GM10248 (cell line): ENCODE measurements at regions not wholly inside any gene's neighbourhood (a gene's known extent, or its start where the extent isn't known, plus 50 kb on each side); places are given as distances from the start of the nearest gene placed in this dataset.

Experiments
- CTCF ChIA-PET: fragments of 300-600 bp; sonication (Branson Sonifier 250); formaldehyde crosslinking; extraction: SDS; loops from one replicate; lab custom pipeline; 2021; ENCODE audit warnings: antibody characterized with exemption; lab: Yijun Ruan, JAX
- POLR2A ChIA-PET: fragments of 350-650 bp; sonication (Branson Sonifier 250); formaldehyde crosslinking; extraction: SDS; loops from one replicate; lab custom pipeline; 2020; ENCODE audit warnings: antibody characterized with exemption; lab: Yijun Ruan, JAX
- DNase-seq: peaks from one replicate; pipeline ENCODE4 v3.0.0; 2012; ENCODE audit errors: extremely low spot score
- CTCF ChIP-seq: IDR thresholded peaks from 2 replicates; pipeline ENCODE4 v1.5.1; 2012; ENCODE audit warnings: mild to moderate bottlenecking, low read depth; ENCODE audit errors: extremely low read depth, missing control alignments, control extremely low read depth

DNA sequence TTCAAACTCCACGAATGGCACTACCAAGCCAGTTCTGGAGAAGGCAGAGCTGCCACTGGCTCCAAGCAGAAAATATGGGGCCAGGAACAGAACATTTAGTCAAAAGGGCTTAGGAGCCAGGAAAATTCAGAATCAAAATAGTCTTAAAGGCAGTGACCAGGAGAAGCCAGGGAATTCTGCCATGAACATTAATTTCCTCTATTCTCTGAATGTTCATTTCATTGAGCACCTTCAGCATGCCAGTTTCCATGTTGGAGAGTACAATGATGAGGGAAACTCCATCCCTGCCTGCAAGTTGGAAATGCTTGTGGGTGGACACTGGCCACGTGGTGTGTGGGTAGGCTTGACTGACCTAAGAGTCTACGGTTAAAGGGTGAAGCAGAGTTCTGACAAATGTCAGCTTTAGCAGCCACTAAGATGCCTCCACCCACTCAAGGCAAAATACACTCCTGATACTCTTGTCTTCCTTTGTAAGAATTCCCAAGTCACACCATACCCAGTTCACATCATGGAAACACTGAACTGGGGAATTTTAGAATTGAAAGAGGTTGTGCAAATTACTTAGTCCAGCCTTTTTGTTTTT, 190.1 kb upstream of the C1QTNF7 start:
- TF ChIP-seq CTCF, result no peak
- CTCF ChIA-PET, result interaction anchor here (0.7 to 5.2 kb wide), 7 partner anchors 12 to 220 kb away, joined by 3 to 44 read pairs (median 3); no protein-coding TSS in a partner anchor
- POLR2A ChIA-PET, result no interaction called here
- no peak for DNase-seq

GRCh38 chr4:15238720-15239119, 189.1 kb upstream of the C1QTNF7 start:
- POLR2A ChIA-PET, result no interaction called here

GRCh38 chr4:15239866-15240265, 188.0 kb upstream of the C1QTNF7 start:
- no peak for DNase-seq
- CTCF ChIA-PET, result no interaction called here
- no peak for TF ChIP-seq CTCF
- POLR2A ChIA-PET, result no interaction called here

More at GRCh38 chr4:15238720-15239119, 189.1 kb upstream of the C1QTNF7 start:
- CTCF ChIA-PET, result interaction anchor here (0.7 to 5.2 kb wide), 6 partner anchors 11 to 219 kb away, joined by 3 to 44 read pairs (median 3); no protein-coding TSS in a partner anchor
- peak; percentile 58 for TF ChIP-seq CTCF
- peak; percentile 64 for DNase-seq

DNA sequence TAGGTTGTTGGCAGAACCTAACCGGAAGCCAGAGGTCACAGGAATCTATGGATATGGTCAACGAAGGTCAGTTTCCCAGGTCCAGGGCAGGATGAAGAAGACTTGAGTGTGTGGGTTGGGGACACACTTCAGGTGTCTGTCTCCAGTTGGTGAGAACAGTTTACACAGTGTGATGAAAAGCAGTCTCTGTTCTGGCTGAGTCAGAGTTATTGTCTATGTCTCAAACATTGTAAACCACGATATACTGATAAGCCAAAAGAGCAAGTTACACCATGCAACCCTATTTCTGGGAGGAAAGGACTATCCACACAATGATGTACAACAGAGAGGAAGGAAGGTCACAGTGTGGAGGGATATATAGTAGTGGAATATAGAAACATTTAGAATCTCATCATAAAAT, 187.1 kb upstream of the C1QTNF7 start:
- ChIA-PET CTCF (interaction anchor here (1.5 to 2.0 kb wide), 2 partner anchors 12 to 155 kb away, joined by 3 to 9 read pairs; no protein-coding TSS in a partner anchor), POLR2A (no interaction called here)
- no peak for DNase-seq
- no peak for TF ChIP-seq CTCF

DNA sequence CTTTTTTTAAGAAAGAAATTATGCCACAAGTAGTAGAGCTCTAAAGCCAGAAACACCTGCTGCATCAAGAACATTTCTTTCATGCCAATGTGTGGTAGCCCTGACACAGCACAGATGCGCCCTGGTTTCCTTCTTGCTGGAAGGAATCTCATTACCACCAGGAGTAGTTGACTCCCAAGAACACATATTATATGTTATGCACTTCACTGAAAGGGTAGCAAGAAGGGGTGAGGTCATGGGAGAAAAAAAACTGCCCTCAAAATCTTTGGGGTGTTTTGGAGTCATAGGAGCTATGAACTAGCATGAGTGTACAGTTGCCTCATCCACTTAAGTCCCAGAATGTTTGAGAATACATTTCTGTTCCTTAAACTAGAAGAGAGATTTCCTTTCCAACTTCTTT, 185.8 kb upstream of the C1QTNF7 start:
- CTCF ChIA-PET, result interaction anchor here (0.8 to 2.0 kb wide), 5 partner anchors 9 to 216 kb away, joined by 3 to 9 read pairs (median 5); no protein-coding TSS in a partner anchor
- no peak for TF ChIP-seq CTCF
- POLR2A ChIA-PET, result no interaction called here
- DNase-seq, result no peak

DNA sequence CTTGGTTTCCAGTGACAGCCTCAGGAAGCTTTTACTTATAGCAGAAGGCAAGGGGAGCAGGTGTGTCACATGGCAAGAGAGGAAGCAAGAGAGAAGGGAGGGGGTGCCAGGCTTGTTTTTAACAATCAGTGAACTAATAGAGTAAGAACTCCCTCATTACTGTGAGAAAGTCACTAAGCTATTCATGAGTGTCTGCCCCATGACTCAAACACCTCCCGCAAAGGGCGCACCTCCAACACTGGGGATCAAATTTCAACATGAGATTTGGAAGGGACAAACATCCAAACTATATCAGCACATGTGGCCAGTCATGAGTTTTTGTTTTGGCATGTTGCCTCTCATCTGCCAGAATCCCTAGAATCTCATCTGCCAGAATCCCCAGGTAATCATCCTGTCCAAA, 183.5 kb upstream of the C1QTNF7 start:
- DNase-seq, result no peak
- CTCF ChIA-PET, result interaction anchor here (1.3 to 1.6 kb wide), 2 partner anchors 10 to 17 kb away, joined by 3 to 4 read pairs; no protein-coding TSS in a partner anchor
- no peak for TF ChIP-seq CTCF
- POLR2A ChIA-PET, result no interaction called here
